ENCODE measurements at regions not wholly inside any gene's neighbourhood (a gene's known extent, or its start where the extent isn't known, plus 50 kb on each side); places are given as distances from the start of the nearest gene placed in this dataset.
A peak's percentile ranks its signal among the peaks of the same experiment; 100 is the strongest.
"Not testable (repeated sequence)": the region's sequence is repeated elsewhere in the genome, so short reads cannot be mapped to it uniquely, and the experiment has no call there.

DNA sequence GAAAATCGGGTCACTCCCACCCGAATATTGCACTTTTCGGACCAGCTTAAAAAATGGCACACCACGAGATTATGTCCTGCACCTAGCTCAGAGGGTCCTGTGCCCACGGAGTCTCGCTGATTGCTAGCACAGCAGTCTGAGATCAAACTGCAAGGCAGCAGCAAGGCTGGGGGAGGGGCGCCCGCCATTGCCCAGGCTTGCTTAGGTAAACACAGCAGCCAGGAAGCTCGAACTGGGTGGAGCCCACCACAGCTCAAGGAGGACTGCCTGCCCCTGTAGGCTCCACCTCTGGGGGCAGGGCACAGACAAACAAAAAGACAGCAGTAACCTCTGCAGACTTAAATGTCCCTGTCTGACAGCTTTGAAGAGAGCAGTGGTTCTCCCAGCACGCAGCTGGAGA lies 405.3 kb downstream of the PTH2R start:
- not testable (repeated sequence) for DNase-seq

DNA sequence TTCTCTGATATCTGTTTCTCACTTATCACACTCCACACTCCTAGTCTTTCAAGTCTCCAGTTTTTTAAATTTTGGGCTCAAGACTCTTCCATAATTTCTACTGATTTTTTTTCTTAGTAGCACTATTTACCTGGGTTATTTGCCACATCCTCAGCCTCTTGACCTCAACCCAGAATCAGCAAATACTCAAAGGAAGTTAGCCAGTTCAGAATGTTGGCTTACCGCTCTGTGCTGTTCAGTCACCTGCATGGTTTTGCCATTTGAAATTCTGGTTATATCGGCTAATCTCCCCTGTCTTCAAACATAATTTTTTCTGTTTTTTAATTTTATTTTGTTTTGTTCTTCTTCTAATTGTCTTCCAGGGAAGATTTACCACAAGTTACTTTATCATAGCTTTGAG lies 412.6 kb downstream of the PTH2R start:
- no peak for DNase-seq

DNA sequence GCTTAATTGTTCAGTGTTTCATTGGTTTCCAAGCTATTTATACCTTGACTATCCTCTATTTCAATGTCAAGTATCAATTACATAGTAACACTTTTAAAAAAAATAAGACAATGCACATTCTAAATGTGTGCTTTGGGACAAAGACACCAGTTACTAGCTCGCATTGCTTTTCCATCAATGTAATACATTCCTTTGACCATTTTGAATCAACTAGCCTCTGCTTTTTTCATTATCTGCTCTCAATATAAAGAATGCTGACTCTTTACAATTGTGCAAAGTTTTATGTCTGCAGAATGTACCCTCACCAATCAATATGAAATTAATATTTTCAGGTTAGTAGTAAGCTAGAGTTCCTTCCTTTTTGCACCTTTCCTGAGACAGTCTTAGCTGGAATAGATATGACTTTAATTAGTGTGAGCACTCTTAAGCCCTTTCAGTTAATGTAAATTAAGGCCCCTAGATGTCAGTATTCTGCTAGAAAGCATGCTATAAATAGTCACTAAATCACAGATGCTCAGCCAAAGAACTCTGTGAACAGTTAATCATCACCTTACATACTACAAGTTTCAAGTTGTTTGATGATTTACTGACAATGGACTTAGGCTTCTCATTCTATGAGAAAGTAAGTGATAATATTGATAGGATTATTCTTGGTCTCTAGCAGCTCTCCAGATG lies 413.6 kb downstream of the PTH2R start:
- DNase-seq, result no peak

DNA sequence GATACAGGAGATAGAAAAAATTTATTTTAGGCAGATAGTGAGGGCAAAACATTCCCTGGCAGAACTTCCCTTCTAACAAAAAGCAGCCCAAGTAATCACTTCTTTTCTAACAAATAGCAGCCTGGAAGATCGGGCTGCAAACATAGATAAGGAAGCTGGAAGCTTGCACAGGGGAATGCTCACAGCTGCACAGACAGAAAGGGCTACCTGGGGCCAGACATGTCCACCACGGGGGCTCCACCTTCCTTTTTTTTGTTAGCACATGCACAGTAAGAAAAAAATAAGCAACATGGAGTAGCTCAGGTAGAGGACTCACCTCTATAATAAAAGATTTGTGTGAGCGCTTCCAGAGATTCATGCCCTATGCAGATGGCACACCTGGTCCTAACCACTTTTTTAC lies 420.5 kb downstream of the PTH2R start:
- DNase-seq, result no peak

DNA sequence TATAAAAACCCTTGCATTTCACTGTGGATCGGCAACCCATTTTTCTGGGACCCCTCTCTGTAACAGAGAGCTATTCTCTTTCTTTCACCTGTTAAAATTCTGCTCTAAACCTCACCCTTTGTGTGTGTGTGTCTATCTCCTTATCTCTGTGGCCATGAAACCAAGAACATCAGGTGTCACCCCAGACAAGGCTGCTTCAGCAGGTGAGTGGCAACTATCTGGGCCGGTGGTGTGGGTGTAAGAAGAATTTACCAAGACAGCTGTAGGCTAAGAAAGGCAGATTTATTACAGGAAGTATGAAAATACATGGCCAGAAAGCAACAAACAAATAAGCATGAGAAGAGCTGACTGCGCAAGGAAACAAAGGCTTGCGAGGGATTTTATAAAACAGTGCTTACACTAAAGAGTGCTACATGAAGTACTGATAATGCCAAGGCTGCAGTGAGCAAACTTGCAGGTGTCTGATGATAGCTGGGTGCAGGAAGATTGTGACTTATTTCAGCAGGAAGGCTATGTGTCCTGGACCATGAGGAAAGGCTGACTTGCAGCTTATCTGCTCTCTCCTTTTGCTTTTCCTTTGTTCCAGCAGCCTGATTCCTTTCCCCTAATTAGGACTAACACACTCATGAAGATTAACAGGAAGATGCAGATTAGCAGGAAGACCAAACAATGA lies 421.1 kb downstream of the PTH2R start:
- DNase-seq, result no peak

DNA sequence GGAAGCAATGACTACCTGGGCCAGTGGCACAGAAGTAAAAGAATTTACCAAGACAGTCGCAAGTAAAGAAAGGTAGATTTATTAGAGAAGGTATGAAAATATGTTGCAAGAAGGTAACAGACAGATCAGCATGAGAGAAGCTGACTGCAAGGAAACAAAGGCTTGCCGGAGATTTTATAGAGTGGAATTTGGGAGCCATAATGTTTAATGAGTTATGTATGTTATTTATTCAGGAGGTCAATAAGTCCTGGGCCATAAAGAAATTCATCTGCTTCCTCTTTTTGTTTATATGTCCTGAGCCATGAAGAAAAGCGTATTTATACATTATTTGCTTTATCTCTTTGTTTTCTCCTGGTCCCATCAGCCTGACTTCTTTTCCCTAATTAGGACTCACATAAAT lies 423.6 kb downstream of the PTH2R start:
- no peak for DNase-seq

DNA sequence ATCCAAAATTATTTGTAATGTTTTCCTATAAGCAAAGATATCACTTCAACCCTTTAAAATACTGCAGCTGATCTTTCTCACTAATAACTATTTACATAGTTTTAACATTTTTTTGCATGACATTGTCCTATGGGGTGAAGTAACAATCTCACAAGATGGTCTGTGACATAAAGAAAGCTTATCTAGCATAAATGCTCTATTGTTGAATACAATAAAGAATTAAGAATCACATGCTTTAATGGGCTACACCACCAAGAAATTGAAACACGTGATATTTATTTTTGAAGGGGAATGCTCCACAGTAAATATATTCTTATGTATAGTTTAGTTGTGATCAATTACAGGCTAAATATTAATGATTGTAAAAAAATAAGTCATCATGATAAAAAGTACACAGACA lies 441.1 kb downstream of the PTH2R start:
- DNase-seq, result no peak

DNA sequence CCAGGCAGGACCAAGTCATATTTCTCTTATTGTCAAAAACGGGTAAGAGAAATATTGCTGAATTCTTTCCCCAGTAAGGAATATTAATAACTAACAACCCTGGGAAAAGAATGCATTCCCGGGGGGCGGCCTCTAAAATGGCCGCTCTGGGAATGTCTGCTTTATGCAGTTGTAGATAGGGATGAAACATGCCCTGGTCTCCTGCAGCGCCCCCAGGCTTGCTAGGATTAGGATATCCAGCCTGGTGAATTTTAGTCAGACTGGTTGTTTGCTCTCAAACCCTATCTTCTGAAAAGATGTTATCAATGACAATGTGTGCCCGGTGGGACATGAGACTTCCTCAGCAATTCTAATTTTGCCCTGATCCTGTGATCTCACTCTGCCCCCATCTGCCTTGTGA lies 448.1 kb downstream of the PTH2R start:
- no peak for DNase-seq

DNA sequence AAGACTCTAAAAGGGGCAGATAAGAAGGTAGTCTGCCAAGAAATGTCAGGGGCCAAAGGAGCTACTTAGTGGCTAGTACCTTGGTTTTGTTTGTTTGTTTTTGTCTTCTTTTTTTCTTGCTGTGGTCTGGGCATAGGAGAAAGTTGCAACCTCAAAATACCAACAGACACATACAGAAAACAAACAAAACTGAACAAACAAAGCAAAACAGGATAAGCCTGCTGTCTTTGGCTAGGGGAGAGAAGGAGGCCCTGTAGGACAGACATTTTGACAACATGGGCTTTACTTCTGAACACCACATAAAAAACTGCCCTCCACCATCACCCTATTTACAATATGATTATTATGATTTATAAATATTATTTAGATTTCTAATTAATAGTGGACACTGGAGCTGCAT lies 460.8 kb downstream of the PTH2R start:
- DNase-seq, result no peak

DNA sequence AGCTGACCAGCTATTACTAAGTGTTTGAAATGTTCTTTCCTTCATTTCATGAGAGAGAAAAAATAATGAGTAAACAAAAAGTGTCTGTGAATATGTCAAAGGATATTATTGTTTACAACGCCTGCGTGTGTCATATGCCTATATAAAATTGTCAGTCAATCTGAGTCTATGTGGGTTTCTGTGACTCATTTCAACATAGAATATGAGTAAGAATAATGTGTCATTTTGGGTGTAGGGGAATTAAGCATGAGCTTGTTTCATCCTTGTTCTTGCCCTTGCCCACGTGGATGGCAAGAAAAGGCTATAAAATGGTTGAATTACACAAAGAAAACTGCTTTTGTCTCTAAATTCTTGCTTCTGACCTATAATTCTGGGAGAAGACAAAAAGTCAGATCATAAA lies 466.0 kb downstream of the PTH2R start:
- no peak for DNase-seq

DNA sequence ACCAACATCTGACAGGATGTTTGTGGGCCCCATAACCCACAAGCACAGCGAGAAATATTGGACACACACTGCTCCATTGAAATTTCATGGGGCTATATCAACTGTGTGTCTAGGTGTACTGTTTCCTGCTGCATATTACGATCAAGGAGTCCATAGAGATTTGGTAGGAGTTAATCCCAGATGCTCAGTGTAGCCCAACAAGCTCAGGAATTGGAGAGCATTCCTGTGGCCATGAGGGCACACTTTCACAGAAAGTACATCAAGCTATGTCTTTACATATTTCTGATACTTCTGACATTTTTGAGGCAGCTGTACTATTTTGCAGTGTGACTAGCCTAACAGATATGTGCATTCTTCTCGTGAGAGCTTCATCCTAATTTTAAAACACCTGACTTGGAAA lies 473.1 kb downstream of the PTH2R start:
- DNase-seq, result no peak

DNA sequence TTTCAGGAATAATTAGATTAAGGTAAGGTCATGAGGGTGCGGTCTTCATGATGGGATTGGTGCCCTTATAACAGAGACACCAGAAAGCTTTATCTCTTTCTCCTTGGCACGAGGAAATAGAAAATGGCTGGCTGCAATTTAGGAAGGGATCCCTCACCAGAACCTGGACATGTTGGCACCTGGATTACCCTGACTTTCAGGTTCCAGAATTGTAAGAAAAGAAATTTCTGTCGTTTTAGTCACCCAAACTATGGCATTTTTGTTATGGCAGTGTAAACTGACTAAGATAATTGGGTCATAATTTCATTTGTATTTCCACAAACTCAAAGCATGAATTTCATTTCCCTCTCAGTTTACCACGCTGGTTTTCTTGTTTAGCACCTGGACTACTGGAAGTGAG lies 473.6 kb downstream of the PTH2R start:
- DNase-seq, result no peak

DNA sequence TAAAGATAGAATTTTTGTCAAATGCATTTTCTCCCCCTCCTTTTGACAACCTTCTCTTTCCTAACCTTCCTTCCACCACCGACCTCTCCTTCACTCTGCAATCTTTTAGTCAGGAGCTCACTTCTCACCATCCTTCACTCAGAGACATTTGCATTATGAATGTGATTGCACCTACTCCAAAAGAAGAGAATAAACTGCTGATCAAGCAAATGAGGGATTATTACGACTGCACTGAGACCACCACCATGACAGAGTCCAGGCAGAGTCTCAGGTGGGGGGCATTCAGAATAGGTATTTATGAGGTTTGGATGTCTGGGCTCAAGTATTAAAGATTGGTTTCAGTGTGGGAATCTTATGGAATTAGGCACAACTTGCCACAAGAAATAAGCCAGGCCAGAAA lies 483.9 kb downstream of the PTH2R start:
- no peak for DNase-seq

DNA sequence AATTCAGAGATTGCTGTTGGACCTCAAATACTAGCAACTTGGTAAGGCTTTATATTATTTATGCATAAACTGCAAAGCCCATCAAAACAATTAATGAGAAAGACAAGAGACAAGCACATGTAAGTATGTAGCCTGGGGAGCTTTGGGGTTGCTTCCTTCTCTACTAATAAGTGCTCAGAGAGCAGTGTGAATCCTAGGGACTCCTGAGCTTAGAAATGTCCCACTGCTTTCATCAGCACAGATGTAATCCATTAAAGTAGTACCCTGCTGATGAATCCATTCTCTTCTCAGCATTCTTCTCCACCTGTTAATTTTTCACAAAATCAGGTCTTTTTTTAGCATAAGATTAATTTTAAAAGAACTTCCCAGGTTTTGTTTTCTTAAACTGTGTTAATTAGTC lies 485.6 kb downstream of the PTH2R start:
- no peak for DNase-seq

DNA sequence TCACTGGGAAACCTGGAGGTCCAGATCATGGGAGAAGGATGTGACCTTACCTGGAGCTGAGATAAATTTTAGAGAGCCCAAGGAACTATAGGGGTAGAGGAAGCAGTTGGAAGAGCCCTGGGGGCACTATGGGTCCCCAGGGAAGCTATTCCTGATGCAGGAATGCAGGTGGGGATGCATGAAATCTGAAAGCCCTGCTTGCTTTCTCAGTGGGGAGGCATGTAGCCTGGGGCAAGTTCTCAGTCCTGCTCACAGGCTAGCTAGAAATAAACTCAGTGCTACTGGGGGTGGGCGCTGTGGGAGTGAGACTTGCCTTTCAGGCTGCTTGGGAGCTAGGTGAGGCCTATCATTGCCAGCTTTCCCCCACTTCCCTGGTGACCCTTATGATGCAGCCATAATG lies 499.7 kb downstream of the PTH2R start:
- DNase-seq, result no peak

DNA sequence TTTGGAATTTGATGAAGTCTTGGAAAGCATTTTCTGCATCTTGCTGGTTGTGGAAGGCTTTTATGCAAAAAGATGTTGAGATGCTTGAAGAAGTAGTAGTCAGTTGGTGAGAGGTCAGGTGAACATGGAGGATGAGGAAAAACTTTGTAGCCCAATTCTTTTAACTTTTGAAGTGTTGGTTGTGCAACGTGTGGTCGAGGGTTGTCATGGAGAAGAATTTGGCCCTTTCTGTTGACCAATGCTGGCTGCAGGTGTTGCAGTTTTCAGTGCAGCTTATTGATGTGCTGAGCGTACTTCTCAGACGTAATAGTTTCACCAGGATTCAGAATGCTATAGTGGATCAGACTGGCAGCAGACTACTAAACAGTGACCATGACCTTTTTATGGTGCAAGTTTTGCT lies 508.4 kb upstream of the MAP2 start:
- no peak for DNase-seq

DNA sequence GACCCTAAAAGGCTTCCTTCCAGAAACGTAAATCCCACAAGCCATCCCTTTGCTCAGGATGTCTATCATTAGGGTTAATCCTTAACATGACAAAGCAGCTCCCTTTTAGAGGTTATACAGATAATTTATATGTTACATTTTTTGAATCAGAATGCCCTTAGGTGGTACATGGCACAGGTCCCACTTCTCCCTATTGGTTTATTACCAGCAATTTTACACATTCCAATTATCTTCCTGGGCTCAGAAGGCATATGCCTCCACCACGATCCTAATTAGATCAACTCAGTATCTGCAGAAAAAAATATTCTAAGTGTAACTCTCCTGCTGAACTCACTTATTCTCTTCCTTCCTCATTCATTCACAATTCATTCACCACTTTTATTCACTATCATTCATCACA lies 507.0 kb upstream of the MAP2 start:
- no peak for DNase-seq

DNA sequence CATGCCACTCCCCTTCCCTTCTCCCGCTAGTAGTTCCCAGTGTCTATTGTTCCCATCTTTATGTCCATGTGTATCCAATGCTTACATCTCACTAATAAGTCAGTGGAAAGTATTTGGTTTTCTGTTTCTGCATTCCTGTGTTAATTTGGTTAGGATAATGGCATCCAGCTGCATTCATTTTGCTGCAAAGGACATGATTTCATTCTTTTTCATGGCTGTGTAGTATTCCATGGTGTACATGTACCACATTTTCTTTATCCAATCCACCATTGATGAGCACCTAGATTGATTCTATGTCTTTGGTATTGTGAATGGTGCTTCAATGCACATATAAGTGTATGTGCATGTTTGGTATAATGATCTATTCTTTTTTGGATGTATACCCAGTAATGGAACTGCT lies 502.5 kb upstream of the MAP2 start:
- not testable (repeated sequence) for DNase-seq

DNA sequence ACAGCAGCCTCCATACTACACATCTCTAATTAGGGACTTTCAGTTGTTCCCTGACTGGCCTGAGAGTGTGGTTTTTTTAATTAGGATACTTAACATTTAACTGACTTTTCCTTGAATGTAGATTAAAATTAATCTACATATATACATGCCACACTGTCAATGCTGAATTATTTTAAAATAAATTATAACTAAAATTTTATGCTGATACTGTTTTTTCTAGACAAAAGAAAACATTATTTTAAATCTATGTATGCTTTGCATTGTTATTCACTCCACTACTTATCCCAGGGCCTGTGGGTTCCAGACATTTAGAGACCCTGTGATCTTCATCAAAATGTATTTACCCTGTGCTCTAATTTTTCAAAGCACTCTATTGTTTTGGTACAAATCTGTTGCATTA lies 496.0 kb upstream of the MAP2 start:
- DNase-seq, result no peak

DNA sequence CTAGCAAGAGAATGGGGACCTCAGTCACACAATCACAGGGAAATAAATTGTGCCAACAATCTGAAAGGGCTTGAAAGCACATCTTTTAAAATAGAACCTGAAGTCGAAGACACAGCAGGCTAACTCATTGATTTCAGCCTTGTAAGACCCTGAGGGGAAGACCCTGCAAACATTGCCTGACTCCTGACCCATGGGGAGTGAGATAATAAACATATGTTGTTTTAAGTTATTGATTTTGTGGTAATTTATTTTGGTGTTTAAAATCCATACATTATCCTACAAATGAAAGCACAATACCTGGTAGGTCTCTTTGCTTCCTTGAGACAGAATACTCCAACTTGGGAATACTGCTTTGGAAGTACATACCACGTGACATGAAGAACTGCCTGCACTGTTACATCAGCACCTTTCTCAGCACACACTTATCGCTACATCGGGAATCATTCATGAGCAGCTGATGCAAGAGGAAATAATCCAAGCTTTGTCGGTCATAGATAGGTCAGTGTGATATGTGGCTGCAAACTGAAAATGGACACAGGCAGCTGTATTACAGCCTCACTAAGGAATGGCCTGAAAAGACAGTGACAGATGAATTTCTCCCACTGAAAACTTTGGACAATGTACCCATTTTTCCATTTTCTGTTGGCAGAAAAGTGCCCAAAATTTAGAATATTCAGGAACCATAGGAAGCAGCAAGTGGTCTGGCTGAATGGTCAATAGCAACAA lies 494.5 kb upstream of the MAP2 start:
- DNase-seq, result peak; percentile 18

DNA sequence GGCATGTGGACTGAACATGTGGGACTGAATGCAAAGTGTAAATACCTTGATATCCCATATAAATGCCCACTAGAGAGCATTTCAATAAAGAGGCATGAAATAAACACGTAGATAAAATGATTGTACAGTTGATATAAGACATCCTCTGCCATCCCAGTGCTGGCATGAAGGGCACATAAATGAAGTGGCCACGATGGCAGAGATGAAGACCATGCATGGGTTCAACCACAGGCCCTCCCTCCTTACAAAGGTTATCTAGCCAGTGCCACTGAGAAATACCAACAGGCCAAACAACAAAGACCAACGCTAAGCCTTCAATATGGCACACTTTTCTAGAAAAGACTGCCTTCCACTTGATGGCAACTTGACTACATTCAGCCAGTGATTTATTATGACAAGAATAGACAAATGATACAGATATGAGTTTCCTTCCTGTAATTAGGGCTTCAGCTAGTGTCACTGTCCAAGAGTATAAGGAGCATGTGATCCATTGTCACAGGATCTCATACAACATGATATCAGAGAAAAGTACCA lies 493.9 kb upstream of the MAP2 start:
- no peak for DNase-seq

DNA sequence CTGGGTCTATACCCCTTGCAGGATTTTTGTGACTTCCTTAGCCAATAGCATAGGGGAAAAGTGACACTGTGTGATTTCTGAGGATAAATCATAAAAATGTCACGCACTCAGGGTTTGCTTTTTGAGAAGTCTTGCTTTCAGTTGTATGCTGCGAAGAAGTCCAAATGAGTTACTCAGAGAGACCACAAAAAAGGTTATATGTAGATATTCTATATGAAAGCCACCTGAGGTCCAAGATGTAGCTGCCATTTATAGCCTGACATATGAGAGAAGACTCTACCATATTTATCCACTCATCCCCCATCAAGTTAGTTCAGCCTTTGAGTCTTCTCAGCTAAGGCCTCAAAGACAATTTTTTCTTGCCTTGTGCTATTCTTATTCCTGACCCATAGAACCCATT lies 488.3 kb upstream of the MAP2 start:
- no peak for DNase-seq

DNA sequence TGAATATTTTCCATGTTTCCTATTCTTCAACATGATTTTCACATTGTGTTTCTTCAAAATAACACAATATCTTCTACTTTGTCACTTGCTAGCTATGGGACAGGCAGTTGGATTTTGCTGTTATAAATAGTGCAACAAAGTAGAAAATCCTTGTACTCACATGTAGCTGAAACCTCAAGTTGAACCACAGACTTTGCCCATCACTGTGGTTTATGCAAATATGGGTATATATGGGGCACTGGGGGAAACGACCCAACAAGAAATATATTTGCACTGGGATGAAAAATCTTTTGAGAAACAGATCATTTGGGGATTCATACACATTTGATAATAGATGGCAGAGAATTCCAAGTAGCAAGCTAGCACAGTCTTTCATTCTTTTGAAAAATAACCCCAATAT lies 486.3 kb upstream of the MAP2 start:
- DNase-seq, result no peak

DNA sequence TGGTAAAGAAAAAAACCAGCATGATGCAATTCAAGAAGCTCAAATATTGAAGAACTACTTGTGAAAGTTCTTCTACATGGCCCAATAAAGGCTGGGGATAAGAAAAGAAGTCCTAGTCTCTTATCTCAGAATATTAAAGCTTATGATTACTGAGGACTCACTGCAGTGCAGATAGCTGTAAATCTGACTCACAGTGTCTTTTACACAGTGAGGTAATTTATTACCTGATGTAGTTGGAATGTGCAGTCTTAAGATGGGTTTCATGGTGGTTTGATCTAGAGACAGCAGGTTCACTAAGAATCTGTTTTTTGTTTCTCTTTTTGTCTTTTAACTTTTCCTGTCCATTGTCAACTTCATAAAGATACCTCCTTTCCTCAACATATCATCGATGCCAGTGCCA lies 484.0 kb upstream of the MAP2 start:
- no peak for DNase-seq

All from fibroblast of skin of right biceps (primary cell).